Stimulated activated CD8-positive, alpha-beta memory T cell treated with anti-CD3 and anti-CD28 coated beads, Interleukin-15, amount 100 ng/mL, for 1 hour (primary cell): ENCODE measurements at regions not wholly inside any gene's neighbourhood (a gene's known extent, or its start where the extent isn't known, plus 50 kb on each side); places are given as distances from the start of the nearest gene placed in this dataset.

Source experiments
- DNase-seq: peaks from one replicate; pipeline ENCODE4 v3.0.0-alpha.2; 2020; ENCODE audit warnings: low read depth

GRCh38 chr14:49240383-49240782 is 345.8 kb downstream of the RPS29 start:
- DNase-seq: no peak

GRCh38 chr14:49228552-49228951 is 357.6 kb downstream of the RPS29 start:
- no peak for DNase-seq

- no peak for DNase-seq
These were observed 364.9 kb downstream of the RPS29 start for GRCh38 chr14:49221316-49221715.

GRCh38 chr14:49220492-49220891 is 365.7 kb downstream of the RPS29 start:
- no peak for DNase-seq

GRCh38 chr14:49218436-49219092 is 367.6 kb downstream of the RPS29 start:
- no peak for DNase-seq

- DNase-seq: no peak
These were observed 373.5 kb downstream of the RPS29 start for GRCh38 chr14:49212721-49213120.

- DNase-seq: no peak
These were observed 376.8 kb downstream of the RPS29 start for GRCh38 chr14:49209416-49209815.

GRCh38 chr14:49206828-49207227 is 379.4 kb downstream of the RPS29 start:
- no peak for DNase-seq

- no peak for DNase-seq
These were observed 382.5 kb downstream of the RPS29 start for GRCh38 chr14:49203676-49204075.

- DNase-seq: no peak
These were observed 387.0 kb downstream of the RPS29 start for GRCh38 chr14:49199159-49199558.

- DNase-seq: no peak
These were observed 389.9 kb downstream of the RPS29 start for GRCh38 chr14:49196327-49196726.

- no peak for DNase-seq
These were observed 392.1 kb downstream of the RPS29 start for GRCh38 chr14:49194067-49194466.

GRCh38 chr14:49193332-49194065 is 392.7 kb downstream of the RPS29 start:
- DNase-seq: no peak

GRCh38 chr14:49191380-49191779 is 394.8 kb downstream of the RPS29 start:
- DNase-seq: no peak

GRCh38 chr14:49189375-49189774 is 396.8 kb downstream of the RPS29 start:
- DNase-seq: no peak

GRCh38 chr14:49187799-49188198 is 398.4 kb downstream of the RPS29 start:
- DNase-seq: no peak

- DNase-seq: no peak
These were observed 412.3 kb downstream of the RPS29 start for GRCh38 chr14:49173765-49174373.

- no peak for DNase-seq
These were observed 422.1 kb downstream of the RPS29 start for GRCh38 chr14:49164074-49164473.

- DNase-seq: no peak
These were observed 425.2 kb downstream of the RPS29 start for GRCh38 chr14:49160983-49161382.

- DNase-seq: no peak
These were observed 427.1 kb downstream of the RPS29 start for GRCh38 chr14:49159081-49159480.

- no peak for DNase-seq
These were observed 446.6 kb downstream of the RPS29 start for GRCh38 chr14:49139593-49139992.

- DNase-seq: no peak
These were observed 451.2 kb downstream of the RPS29 start for GRCh38 chr14:49134940-49135339.

- no peak for DNase-seq
These were observed 464.9 kb downstream of the RPS29 start for GRCh38 chr14:49121246-49121645.
